K562 (cell line): ENCODE measurements at regions not wholly inside any gene's neighbourhood (a gene's known extent, or its start where the extent isn't known, plus 50 kb on each side); places are given as distances from the start of the nearest gene placed in this dataset.

Source experiments
- ATAC-seq: fragments of 200-7000 bp; cut with Tn5 transposase; 3 replicates; pipeline ENCODE4 v1.9.1; 2020; ENCODE audit warnings: moderate library complexity
- BruUV-seq: library from RNA; stranded (reverse); fragments of 400-500 nt; replicated peaks from 2 replicates; lab custom pipeline; 2021; lab: Mats Ljungman, UMichigan
- CTCF ChIA-PET: fragments of 300-600 bp; formaldehyde crosslinking; extraction: SDS; loops from one replicate; lab custom pipeline; 2021; ENCODE audit warnings: low intra/inter-chr PET ratio; lab: Yijun Ruan, JAX
- POLR2A ChIA-PET: fragments of 300-600, 350-650 bp; sonication (Branson Sonifier 250); formaldehyde crosslinking; extraction: SDS; loops from one replicate; lab custom pipeline; 2021; ENCODE audit warnings: antibody characterized with exemption, inconsistent platforms; lab: Yijun Ruan, JAX
- DNase-seq, 4 experiments: peaks; one replicate each; pipeline versions ENCODE4 v3.0.0 to v3.0.0-alpha.2; 2011 to 2018; ENCODE audit warnings: low spot score in 3 of 4, mixed read lengths in 3 of 4; ENCODE audit errors: extremely low read depth in 1 of 4
- FAIRE-seq: peaks from 2 replicates; lab custom pipeline; 2011; peaks lifted over from hg19 to GRCh38; lab: Jason Lieb, UNC
- H2AFZ ChIP-seq: 2 replicates; pipeline ENCODE4 v1.6.0; 2011; ENCODE audit warnings: low read depth, low read length, control low read depth, inconsistent platforms
- H3K27ac ChIP-seq: fragments of 200-600 bp; 3 replicates; pipeline ENCODE4 v1.8.0; 2011; ENCODE audit warnings: low read depth, mild to moderate bottlenecking, control low read depth, inconsistent platforms, low read length, moderate library complexity, mixed read lengths; ENCODE audit errors: extremely low read depth
- H3K27me3 ChIP-seq, 2 experiments: fragments of 300-600 bp in 1 of 2; 2 replicates in 1 of 2; 3 replicates in 1 of 2; pipeline versions ENCODE4 v1.6.0 to v1.8.0; 2011; ENCODE audit warnings: inconsistent platforms in 2 of 2, low read length in 2 of 2, mild to moderate bottlenecking in 1 of 2, mixed read lengths in 1 of 2, moderate library complexity in 1 of 2; ENCODE audit not compliant: control insufficient read depth in 2 of 2, insufficient read depth in 2 of 2
- H3K36me3 ChIP-seq: fragments of 300-600 bp; 3 replicates; pipeline ENCODE4 v1.8.0; 2011; ENCODE audit warnings: mild to moderate bottlenecking, low read length, inconsistent platforms; ENCODE audit not compliant: control insufficient read depth, insufficient read depth
- H3K4me1 ChIP-seq, 2 experiments: fragments of 200-600 bp in 1 of 2; replicated peaks in 1 of 2; 2 replicates in 1 of 2; 3 replicates in 1 of 2; pipeline versions ENCODE4 v1.5.1 to v1.8.0; 2011; ENCODE audit warnings: inconsistent platforms in 2 of 2, low read length in 2 of 2, mild to moderate bottlenecking in 1 of 2, mixed read lengths in 1 of 2, moderate library complexity in 1 of 2; ENCODE audit not compliant: control insufficient read depth in 2 of 2, insufficient read depth in 2 of 2
- H3K4me2 ChIP-seq: 2 replicates; pipeline ENCODE4 v1.6.1; 2011; ENCODE audit warnings: low read length, control low read depth, inconsistent platforms, mixed read lengths; ENCODE audit not compliant: insufficient read depth
- H3K4me3 ChIP-seq: fragments of 200-600 bp; sonication (generic), shearing (Covaris generic); 2 replicates; pipeline ENCODE4 v1.5.1; 2016; ENCODE audit warnings: control low read depth, inconsistent platforms
- H3K79me2 ChIP-seq: fragments of 200-600 bp; 3 replicates; pipeline ENCODE4 v1.8.0; 2011; ENCODE audit warnings: low read length, inconsistent platforms; ENCODE audit not compliant: control insufficient read depth, insufficient read depth
- H3K9ac ChIP-seq, 2 experiments: 2 replicates each; pipeline versions ENCODE4 v1.6.0 to v1.6.1; 2011; ENCODE audit warnings: low read depth in 2 of 2, low read length in 2 of 2, control low read depth in 1 of 2, inconsistent platforms in 1 of 2, mild to moderate bottlenecking in 1 of 2, mixed read lengths in 1 of 2; ENCODE audit not compliant: insufficient read depth in 1 of 2
- H3K9me1 ChIP-seq: one replicate; pipeline ENCODE4 v1.6.0; 2011; ENCODE audit warnings: inconsistent platforms, mild to moderate bottlenecking, low read length, moderate library complexity; ENCODE audit not compliant: control insufficient read depth, insufficient read depth
- H3K9me3 ChIP-seq: replicated peaks from 2 replicates; pipeline ENCODE4 v1.5.1; 2011; ENCODE audit warnings: low read depth, low read length, inconsistent platforms; ENCODE audit not compliant: control insufficient read depth, insufficient read depth
- H4K20me1 ChIP-seq: replicated peaks from 2 replicates; pipeline ENCODE4 v1.6.1; 2011; ENCODE audit warnings: low read length, inconsistent platforms, mixed read lengths; ENCODE audit not compliant: control insufficient read depth, insufficient read depth
- ESRRA ChIP-seq: fragments of 450-650 bp; IDR thresholded peaks from 2 replicates; pipeline ENCODE4 v1.6.1; 2014; ENCODE audit warnings: low read depth, mild to moderate bottlenecking, moderate library complexity, borderline replicate concordance
- FOXM1 ChIP-seq, 2 experiments: fragments of 450-650 bp in 1 of 2; sonication (generic) in 1 of 2; formaldehyde crosslinking in 1 of 2; IDR thresholded peaks; 2 replicates each; pipeline versions ENCODE4 v1.6.1 to v1.9.0; 2017 to 2022; ENCODE audit warnings: low read depth in 2 of 2, mild to moderate bottlenecking in 2 of 2, missing genetic modification reagents in 1 of 2, moderate library complexity in 1 of 2
- HNRNPL ChIP-seq: fragments of 200-400 bp; formaldehyde crosslinking; IDR thresholded peaks from 2 replicates; pipeline ENCODE4 v1.6.1; 2017; ENCODE audit warnings: low read depth, mild to moderate bottlenecking, low read length
- IRF9 ChIP-seq: fragments of 450-650 bp; IDR thresholded peaks from 2 replicates; pipeline ENCODE4 v1.6.1; 2016; ENCODE audit warnings: missing biosample characterization, missing genetic modification characterization
- MXD1 ChIP-seq: fragments of 250-450 bp; sonication (Bioruptor Pico); IDR thresholded peaks from 2 replicates; pipeline ENCODE4 v1.8.0; 2021; ENCODE audit warnings: borderline replicate concordance, mild to moderate bottlenecking, moderate library complexity; ENCODE audit not compliant: poor library complexity, severe bottlenecking
- NFRKB ChIP-seq: fragments of 450-650 bp; IDR thresholded peaks from 2 replicates; pipeline ENCODE4 v1.6.1; 2016; ENCODE audit warnings: low read depth
- NFXL1 ChIP-seq: fragments of 450-650 bp; formaldehyde crosslinking; IDR thresholded peaks from 2 replicates; pipeline ENCODE4 v1.4.0; 2021; ENCODE audit warnings: mild to moderate bottlenecking
- NR2C2 ChIP-seq, 2 experiments: fragments of 200-800 bp in 1 of 2; sonication (Bioruptor generic) in 1 of 2; sonication (generic) in 1 of 2; formaldehyde crosslinking in 1 of 2; IDR thresholded peaks; 2 replicates each; pipeline versions ENCODE4 v1.6.1 to v1.8.0; 2016 to 2022; ENCODE audit warnings: mild to moderate bottlenecking in 1 of 2, missing compliant biosample characterization in 1 of 2, missing genetic modification characterization in 1 of 2, missing genetic modification reagents in 1 of 2
- ZBED1 ChIP-seq: IDR thresholded peaks from 2 replicates; pipeline ENCODE4 v1.6.1; 2014
- ZBTB17 ChIP-seq: fragments of 450-650 bp; formaldehyde crosslinking; IDR thresholded peaks from 2 replicates; pipeline ENCODE4 v1.4.0; 2020; ENCODE audit warnings: mild to moderate bottlenecking
- ZBTB26 ChIP-seq: fragments of 450-650 bp; formaldehyde crosslinking; IDR thresholded peaks from 2 replicates; pipeline ENCODE4 v1.4.0; 2022; ENCODE audit warnings: missing genetic modification characterization
- ZNF316 ChIP-seq: fragments of 450-650 bp; IDR thresholded peaks from 2 replicates; pipeline ENCODE4 v1.6.1; 2016
- WGBS: fragments of 100-300 bp; shearing (Covaris generic); methylation state at CpG from one replicate; pipeline ENCODE4 v1.1.6; 2016; ENCODE audit warnings: low coverage, mixed read lengths; ENCODE audit not compliant: insufficient coverage; ENCODE audit errors: missing lambda C conversion rate; 5-methylcytosine and 5-hydroxymethylcytosine counted together
- in situ Hi-C: fragments of 300-500 bp; cut with MboI; formaldehyde crosslinking; loops from 4 replicates; pipeline ENCODE4 v1.15.0; 2018; ENCODE audit warnings: inconsistent platforms, mixed read lengths
- intact Hi-C: fragments of 100-400 bp; cut with micrococcal nuclease; formaldehyde crosslinking; loops from 2 replicates; pipeline ENCODE4 v1.14.2; 2022
- TF ChIP-seq, protein P1 (sequence below): sonication (generic); formaldehyde crosslinking; IDR thresholded peaks from 2 replicates; pipeline ENCODE4 v1.8.0; 2022; ENCODE audit warnings: mild to moderate bottlenecking, missing genetic modification reagents
- TF ChIP-seq, protein P2 (sequence below), 2 experiments: fragments of 450-650 bp; conservative IDR thresholded peaks; 2 replicates each; pipeline ENCODE4 v1.6.1; 2017; ENCODE audit warnings: mild to moderate bottlenecking in 2 of 2, moderate library complexity in 2 of 2

GRCh38 chr2:103235283-103235682, 473.5 kb downstream of the TMEM182 start:
- no peak for ATAC-seq
- Histone ChIP-seq H3K4me2 (no peak overlapping the region), H2AFZ (no peak overlapping the region), H3K4me1 (no peaks in the 10 kb centered on the region), H3K9me1 (no peaks in the 10 kb centered on the region), H3K27me3 (no peaks in the 10 kb centered on the region), H3K79me2 (no peaks in the 10 kb centered on the region), H3K9me3 (no peaks in the 10 kb centered on the region), H3K4me3 (no peak overlapping the region), H3K9ac (no peak overlapping the region), H4K20me1 (no peaks in the 10 kb centered on the region), H3K36me3 (no peaks in the 10 kb centered on the region), H3K27ac (no peak overlapping the region)
- FAIRE-seq: no peak
- CTCF ChIA-PET: no interaction called here
- intact Hi-C loops: no loop called here
- in situ Hi-C loops: no loop called here
- no TSS peak for BruUV-seq
- POLR2A ChIA-PET: no interaction called here
- no peak for DNase-seq
- 0% methylated on average over 1 of the region's 1 CpG for WGBS
- no peak for TF ChIP-seq NR2C2 (CRISPR knock-in tag; IDR thresholded peaks at IDR 0.05)
- no peak for TF ChIP-seq NR2C2 (tag; IDR thresholded peaks at IDR 0.05)
- TF ChIP-seq HNRNPL: no peak
- no peak for TF ChIP-seq FOXM1 (IDR thresholded peaks at IDR 0.05; ENCODE audit: low read depth)
- no peak for TF ChIP-seq FOXM1 (CRISPR knock-in tag; IDR thresholded peaks at IDR 0.05; ENCODE audit: low read depth)
- no peak for TF ChIP-seq ZNF316
- TF ChIP-seq ESRRA: no peak
- TF ChIP-seq, protein P1, sequence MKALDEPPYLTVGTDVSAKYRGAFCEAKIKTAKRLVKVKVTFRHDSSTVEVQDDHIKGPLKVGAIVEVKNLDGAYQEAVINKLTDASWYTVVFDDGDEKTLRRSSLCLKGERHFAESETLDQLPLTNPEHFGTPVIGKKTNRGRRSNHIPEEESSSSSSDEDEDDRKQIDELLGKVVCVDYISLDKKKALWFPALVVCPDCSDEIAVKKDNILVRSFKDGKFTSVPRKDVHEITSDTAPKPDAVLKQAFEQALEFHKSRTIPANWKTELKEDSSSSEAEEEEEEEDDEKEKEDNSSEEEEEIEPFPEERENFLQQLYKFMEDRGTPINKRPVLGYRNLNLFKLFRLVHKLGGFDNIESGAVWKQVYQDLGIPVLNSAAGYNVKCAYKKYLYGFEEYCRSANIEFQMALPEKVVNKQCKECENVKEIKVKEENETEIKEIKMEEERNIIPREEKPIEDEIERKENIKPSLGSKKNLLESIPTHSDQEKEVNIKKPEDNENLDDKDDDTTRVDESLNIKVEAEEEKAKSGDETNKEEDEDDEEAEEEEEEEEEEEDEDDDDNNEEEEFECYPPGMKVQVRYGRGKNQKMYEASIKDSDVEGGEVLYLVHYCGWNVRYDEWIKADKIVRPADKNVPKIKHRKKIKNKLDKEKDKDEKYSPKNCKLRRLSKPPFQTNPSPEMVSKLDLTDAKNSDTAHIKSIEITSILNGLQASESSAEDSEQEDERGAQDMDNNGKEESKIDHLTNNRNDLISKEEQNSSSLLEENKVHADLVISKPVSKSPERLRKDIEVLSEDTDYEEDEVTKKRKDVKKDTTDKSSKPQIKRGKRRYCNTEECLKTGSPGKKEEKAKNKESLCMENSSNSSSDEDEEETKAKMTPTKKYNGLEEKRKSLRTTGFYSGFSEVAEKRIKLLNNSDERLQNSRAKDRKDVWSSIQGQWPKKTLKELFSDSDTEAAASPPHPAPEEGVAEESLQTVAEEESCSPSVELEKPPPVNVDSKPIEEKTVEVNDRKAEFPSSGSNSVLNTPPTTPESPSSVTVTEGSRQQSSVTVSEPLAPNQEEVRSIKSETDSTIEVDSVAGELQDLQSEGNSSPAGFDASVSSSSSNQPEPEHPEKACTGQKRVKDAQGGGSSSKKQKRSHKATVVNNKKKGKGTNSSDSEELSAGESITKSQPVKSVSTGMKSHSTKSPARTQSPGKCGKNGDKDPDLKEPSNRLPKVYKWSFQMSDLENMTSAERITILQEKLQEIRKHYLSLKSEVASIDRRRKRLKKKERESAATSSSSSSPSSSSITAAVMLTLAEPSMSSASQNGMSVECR (CRISPR knock-in tag): no peak
- no peak for TF ChIP-seq ZBED1
- TF ChIP-seq NFRKB: no peak
- TF ChIP-seq ZBTB17 (CRISPR knock-in tag): no peak
- no peak for TF ChIP-seq ZBTB26 (CRISPR knock-in tag)
- TF ChIP-seq MXD1: no peak
- TF ChIP-seq, protein P2, sequence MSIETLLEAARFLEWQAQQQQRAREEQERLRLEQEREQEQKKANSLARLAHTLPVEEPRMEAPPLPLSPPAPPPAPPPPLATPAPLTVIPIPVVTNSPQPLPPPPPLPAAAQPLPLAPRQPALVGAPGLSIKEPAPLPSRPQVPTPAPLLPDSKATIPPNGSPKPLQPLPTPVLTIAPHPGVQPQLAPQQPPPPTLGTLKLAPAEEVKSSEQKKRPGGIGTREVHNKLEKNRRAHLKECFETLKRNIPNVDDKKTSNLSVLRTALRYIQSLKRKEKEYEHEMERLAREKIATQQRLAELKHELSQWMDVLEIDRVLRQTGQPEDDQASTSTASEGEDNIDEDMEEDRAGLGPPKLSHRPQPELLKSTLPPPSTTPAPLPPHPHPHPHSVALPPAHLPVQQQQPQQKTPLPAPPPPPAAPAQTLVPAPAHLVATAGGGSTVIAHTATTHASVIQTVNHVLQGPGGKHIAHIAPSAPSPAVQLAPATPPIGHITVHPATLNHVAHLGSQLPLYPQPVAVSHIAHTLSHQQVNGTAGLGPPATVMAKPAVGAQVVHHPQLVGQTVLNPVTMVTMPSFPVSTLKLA (conservative IDR thresholded peaks at IDR 0.05): no peak
- no peak for TF ChIP-seq NFXL1 (CRISPR knock-in tag)
- no peak for TF ChIP-seq IRF9 (tag)
